Skeletal muscle tissue (tissue), 3 donors: ENCODE measurements at regions not wholly inside any gene's neighbourhood (a gene's known extent, or its start where the extent isn't known, plus 50 kb on each side); places are given as distances from the start of the nearest gene placed in this dataset.
"Not testable (repeated sequence)": the region's sequence is repeated elsewhere in the genome, so short reads cannot be mapped to it uniquely, and the experiment has no call there.

Source experiments
- H3K27ac ChIP-seq: one replicate; pipeline ENCODE4 v1.7.0; 2013; ENCODE audit warnings: mild to moderate bottlenecking, low read depth, low read length, inconsistent platforms
- H3K27me3 ChIP-seq, 3 donors: one replicate each; pipeline ENCODE4 v1.7.0; 2013; ENCODE audit warnings: low read length in 3 of 3; ENCODE audit not compliant: control insufficient read depth in 3 of 3, insufficient read depth in 3 of 3
- H3K36me3 ChIP-seq, 3 donors: one replicate each; pipeline ENCODE4 v1.7.0; 2013; ENCODE audit warnings: low read length in 3 of 3; ENCODE audit not compliant: control insufficient read depth in 3 of 3, insufficient read depth in 3 of 3
- H3K4me1 ChIP-seq, 3 donors: one replicate each; pipeline ENCODE4 v1.7.0; 2013; ENCODE audit warnings: low read length in 3 of 3, mild to moderate bottlenecking in 3 of 3; ENCODE audit not compliant: control insufficient read depth in 3 of 3, insufficient read depth in 3 of 3
- H3K4me3 ChIP-seq, 3 donors: one replicate each; pipeline ENCODE4 v1.7.0; 2013; ENCODE audit warnings: low read length in 3 of 3
- H3K9ac ChIP-seq, 3 donors: one replicate each; pipeline ENCODE4 v1.7.0; 2013; ENCODE audit warnings: low read length in 3 of 3, mild to moderate bottlenecking in 3 of 3, moderate library complexity in 2 of 3, low read depth in 1 of 3
- H3K9me3 ChIP-seq, 3 donors: one replicate each; pipeline ENCODE4 v1.7.0; 2013; ENCODE audit warnings: low read length in 3 of 3; ENCODE audit not compliant: control insufficient read depth in 3 of 3
- donor health status: Osteomylitis.

GRCh38 chr12:97897881-97898280 lies 435.3 kb downstream of the RMST start:
- not testable (repeated sequence) for H3K4me3 ChIP-seq, H3K27me3 ChIP-seq, H3K36me3 ChIP-seq, H3K9me3 ChIP-seq, H3K9ac ChIP-seq, H3K4me1 ChIP-seq, H3K27ac ChIP-seq

GRCh38 chr12:97899529-97899928 lies 436.9 kb downstream of the RMST start:
- Histone ChIP-seq H3K27me3 (no peaks in the 10 kb centered on the region), H3K36me3 (no peaks in the 10 kb centered on the region), H3K9me3 (no peaks in the 10 kb centered on the region), H3K9ac (no peak overlapping the region), H3K27ac (no peak overlapping the region), H3K4me3 (no peak overlapping the region), H3K4me1 (no peaks in the 10 kb centered on the region)

- Histone ChIP-seq H3K27me3 (no peaks in the 10 kb centered on the region), H3K4me3 (no peak overlapping the region), H3K4me1 (no peaks in the 10 kb centered on the region), H3K36me3 (no peaks in the 10 kb centered on the region), H3K9ac (no peak overlapping the region), H3K9me3 (no peaks in the 10 kb centered on the region), H3K27ac (no peak overlapping the region)
Measured at GRCh38 chr12:97899956-97900355, 437.4 kb downstream of the RMST start.

GRCh38 chr12:97903356-97903755 lies 440.8 kb downstream of the RMST start:
- H3K9me3 ChIP-seq, result no peaks in the 10 kb centered on the region
- H3K4me3 ChIP-seq, result no peak overlapping the region
- H3K4me1 ChIP-seq, result no peaks in the 10 kb centered on the region
- no peak overlapping the region for H3K9ac ChIP-seq
- H3K36me3 ChIP-seq, result no peaks in the 10 kb centered on the region
- H3K27me3 ChIP-seq, result no peaks in the 10 kb centered on the region
- no peak overlapping the region for H3K27ac ChIP-seq

- H3K4me1 ChIP-seq, result no peaks in the 10 kb centered on the region
- H3K9me3 ChIP-seq, result no peaks in the 10 kb centered on the region
- no peaks in the 10 kb centered on the region for H3K27me3 ChIP-seq
- H3K9ac ChIP-seq, result no peak overlapping the region
- no peak overlapping the region for H3K4me3 ChIP-seq
- H3K36me3 ChIP-seq, result no peaks in the 10 kb centered on the region
- H3K27ac ChIP-seq, result no peak overlapping the region
Measured at GRCh38 chr12:97907504-97907903, 444.9 kb downstream of the RMST start.

GRCh38 chr12:97910559-97910958 lies 448.0 kb downstream of the RMST start:
- no peaks in the 10 kb centered on the region for H3K36me3 ChIP-seq
- H3K9ac ChIP-seq, result no peak overlapping the region
- no peaks in the 10 kb centered on the region for H3K4me1 ChIP-seq
- no peak overlapping the region for H3K4me3 ChIP-seq
- H3K27me3 ChIP-seq, result no peaks in the 10 kb centered on the region
- H3K9me3 ChIP-seq, result no peaks in the 10 kb centered on the region
- H3K27ac ChIP-seq, result no peak overlapping the region

- Histone ChIP-seq H3K4me1 (no peaks in the 10 kb centered on the region), H3K27ac (no peak overlapping the region), H3K4me3 (no peak overlapping the region), H3K9ac (no peak overlapping the region), H3K27me3 (no peaks in the 10 kb centered on the region), H3K9me3 (no peaks in the 10 kb centered on the region), H3K36me3 (no peaks in the 10 kb centered on the region)
Measured at GRCh38 chr12:97912943-97913342, 450.3 kb downstream of the RMST start.

- no peaks in the 10 kb centered on the region for H3K9me3 ChIP-seq
- H3K4me1 ChIP-seq, result no peaks in the 10 kb centered on the region
- no peaks in the 10 kb centered on the region for H3K27me3 ChIP-seq
- peak overlapping the region; percentile 63 for H3K27ac ChIP-seq
- H3K9ac ChIP-seq, result no peak overlapping the region
- no peaks in the 10 kb centered on the region for H3K36me3 ChIP-seq
- H3K4me3 ChIP-seq, result no peak overlapping the region
Measured at GRCh38 chr12:97921979-97922722, 459.5 kb downstream of the RMST start.

GRCh38 chr12:97923546-97923945 lies 460.9 kb downstream of the RMST start:
- Histone ChIP-seq H3K9ac (no peak overlapping the region), H3K9me3 (no peaks in the 10 kb centered on the region), H3K36me3 (no peaks in the 10 kb centered on the region), H3K27me3 (no peaks in the 10 kb centered on the region), H3K4me3 (no peak overlapping the region), H3K4me1 (no peaks in the 10 kb centered on the region), H3K27ac (no peak overlapping the region)

GRCh38 chr12:97924122-97924521 lies 461.5 kb downstream of the RMST start:
- Histone ChIP-seq H3K4me3 (no peak overlapping the region), H3K9ac (no peak overlapping the region), H3K4me1 (no peaks in the 10 kb centered on the region), H3K9me3 (no peaks in the 10 kb centered on the region), H3K36me3 (no peaks in the 10 kb centered on the region), H3K27ac (no peak overlapping the region), H3K27me3 (no peaks in the 10 kb centered on the region)
